Heart left ventricle (tissue), 16 donors: ENCODE measurements at regions not wholly inside any gene's neighbourhood (a gene's known extent, or its start where the extent isn't known, plus 50 kb on each side); places are given as distances from the start of the nearest gene placed in this dataset.
"Not testable (repeated sequence)": the region's sequence is repeated elsewhere in the genome, so short reads cannot be mapped to it uniquely, and the experiment has no call there.

Experiments
- ATAC-seq, 4 donors: fragments of 200-7000 bp; cut with Tn5 transposase; one replicate each; pipeline ENCODE4 v1.9.1; 2020 to 2022; ENCODE audit warnings: moderate library complexity in 4 of 4, mild to moderate bottlenecking in 3 of 4, moderate number of reproducible peaks in 1 of 4
- DNase-seq, 5 donors: peaks; one replicate each; pipeline ENCODE4 v3.0.0-alpha.2; 2020
- H3K27ac ChIP-seq, 12 donors: fragments of 200-600 bp; sonication (generic) in 4 of 12; one replicate each; pipeline versions ENCODE4 v1.5.0 to v1.8.0; 2016 to 2022; ENCODE audit warnings: mild to moderate bottlenecking in 2 of 12
- H3K27me3 ChIP-seq, 9 donors: fragments of 200-600 bp; sonication (generic) in 2 of 9; one replicate each; pipeline versions ENCODE4 v1.5.1 to v1.8.0; 2016 to 2022; ENCODE audit warnings: mild to moderate bottlenecking in 3 of 9
- H3K36me3 ChIP-seq, 9 donors: fragments of 200-600 bp; sonication (generic) in 2 of 9; one replicate each; pipeline versions ENCODE4 v1.5.0 to v1.8.0; 2018 to 2022; ENCODE audit warnings: mild to moderate bottlenecking in 2 of 9
- H3K4me1 ChIP-seq, 12 donors: fragments of 200-600 bp; sonication (generic) in 4 of 12; one replicate each; pipeline versions ENCODE4 v1.5.0 to v1.8.0; 2016 to 2022; ENCODE audit warnings: mild to moderate bottlenecking in 3 of 12
- H3K4me3 ChIP-seq, 12 donors: fragments of 200-600 bp; sonication (generic) in 4 of 12; one replicate each; pipeline versions ENCODE4 v1.5.0 to v1.8.0; 2017 to 2022; ENCODE audit warnings: mild to moderate bottlenecking in 9 of 12, moderate library complexity in 4 of 12
- H3K9me3 ChIP-seq, 12 donors: fragments of 200-600 bp; sonication (generic) in 4 of 12; one replicate each; pipeline versions ENCODE4 v1.5.0 to v1.8.0; 2016 to 2022; ENCODE audit warnings: mild to moderate bottlenecking in 1 of 12
- CTCF ChIP-seq, 12 donors: fragments of 200-600 bp; sonication (generic) in 4 of 12; IDR thresholded peaks; one replicate each; pipeline versions ENCODE4 v1.5.0 to v1.8.0; 2018 to 2022; ENCODE audit warnings: antibody characterized with exemption in 12 of 12, mild to moderate bottlenecking in 5 of 12
- POLR2A ChIP-seq, 2 donors: fragments of 450-650 bp; IDR thresholded peaks; one replicate each; pipeline ENCODE4 v1.6.1; 2017; ENCODE audit warnings: antibody characterized with exemption in 2 of 2, mild to moderate bottlenecking in 2 of 2, moderate library complexity in 2 of 2
- WGBS, 4 donors: extraction: QIAGEN DNeasy Blood & Tissue Kit in 2 of 4; methylation state at CpG; one replicate each; pipeline versions ENCODE4 v1.1.5 to v1.1.7; 2013 to 2018; 5-methylcytosine and 5-hydroxymethylcytosine counted together
- intact Hi-C, 10 donors: fragments of 100-400 bp; cut with DNase I; formaldehyde crosslinking; loops; one replicate each; pipeline versions ENCODE4 v1.11.1 to v1.14.2; 2022
- donor health status: ischemic (EF 13 %, LVEDD 7.1; RV severe dilation, severe dysfunction).
- donor health status: healthy with polysubstance abuse.
- donor health status: DM: no; HTN: yes; CAD: no.
- donor health status: DM: no; HTN: no; CAD: no.
- donor health status: ischemic (EF 25% LVEDD 6.9; RV normal size, moderate dysfunction).
- donor health status: ischemic (EF 25% LVEDD 5.7; RV mildly dilated, moderate dysfunction).
- donor health status: healthy.
- donor health status: DM: yes; HTN: yes; CAD: no.
- donor health status: ischemic (EF 35%, LVEDD 5.7; RV mildly dilated, moderate dysfunction).
- donor health status: nonischemic (EF 11% LVEDD 7.7; RV severe dilation, severe dysfunction).
- donor health status: DM: yes; HTN: yes; CAD: no.
- donor health status: PGD.
- donor health status: ischemic (EF 29% LVEDD 5.4; RV normal size, mild dysfunction).
- donor health status: nonischemic (EF 23%, LVEDD 6.1; RV moderate dilation, normal function).

DNA sequence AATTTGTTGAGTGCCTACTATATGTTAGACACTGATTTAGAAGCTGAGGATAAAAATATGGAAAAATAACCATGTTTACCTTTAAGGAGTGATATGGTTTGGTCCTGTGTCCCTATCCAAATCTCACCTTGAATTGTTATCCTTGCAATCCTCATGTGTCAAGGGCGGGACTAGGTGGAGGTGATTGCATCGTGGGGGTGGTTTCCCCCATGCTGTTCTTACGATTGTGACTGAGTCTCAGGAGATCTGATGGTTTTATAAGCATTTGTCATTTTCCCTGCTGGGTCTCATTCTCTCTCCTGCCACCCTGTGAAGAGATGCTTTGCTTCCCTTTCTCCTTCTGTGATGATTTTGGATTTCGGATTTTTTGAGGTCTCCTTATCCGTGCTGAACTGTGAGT lies 876.4 kb downstream of the DTWD2 start:
- Histone ChIP-seq H3K36me3 (no peaks in the 10 kb centered on the region), H3K4me1 (no peaks in the 10 kb centered on the region), H3K4me3 (no peak overlapping the region), H3K27me3 (no peaks in the 10 kb centered on the region), H3K27ac (no peak overlapping the region), H3K9me3 (no peaks in the 10 kb centered on the region)
- WGBS, 4 donors = 64 to 90% (median 76%) methylated on average over 5 of the region's 5 CpGs
- no peak for ATAC-seq
- DNase-seq = no peak
- no peak for TF ChIP-seq CTCF (IDR thresholded peaks at IDR 0.05)
- no peak for TF ChIP-seq POLR2A (IDR thresholded peaks at IDR 0.05)
- intact Hi-C loops = no loop called here

GRCh38 chr5:118107246-118107645 lies 881.1 kb downstream of the DTWD2 start:
- H3K4me1 ChIP-seq, H3K27ac ChIP-seq, intact Hi-C loops, H3K4me3 ChIP-seq, H3K36me3 ChIP-seq, ATAC-seq, H3K27me3 ChIP-seq, DNase-seq, H3K9me3 ChIP-seq: not testable (repeated sequence)
- WGBS, 4 donors = 43 to 76% (median 66%) methylated on average over 3 of the region's 3 CpGs

DNA sequence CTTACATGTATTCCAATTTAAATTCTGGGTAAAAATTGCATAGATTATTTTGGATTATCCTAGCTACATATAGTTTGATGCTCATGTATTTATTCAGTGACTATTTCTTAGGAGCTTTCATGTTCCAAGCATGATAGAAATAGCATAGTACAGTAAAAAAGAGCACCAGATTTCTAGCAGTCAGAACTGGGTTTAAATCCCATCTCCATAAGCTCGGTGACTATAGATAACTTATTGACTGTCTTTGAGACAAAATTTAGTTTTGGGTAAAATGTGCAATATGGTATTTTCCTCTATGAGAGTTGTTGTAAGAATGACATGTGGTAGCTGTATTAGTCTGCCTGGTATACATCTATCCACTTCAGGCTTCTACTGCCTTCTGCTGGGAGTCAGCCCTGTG lies 889.6 kb downstream of the DTWD2 start:
- DNase-seq = no peak
- intact Hi-C loops = no loop called here
- no peaks in the 10 kb centered on the region for H3K9me3 ChIP-seq
- WGBS, 4 donors = 86 to 98% (median 93%) methylated on average over 1 of the region's 1 CpG
- no peaks in the 10 kb centered on the region for H3K36me3 ChIP-seq
- no peaks in the 10 kb centered on the region for H3K27me3 ChIP-seq
- no peak overlapping the region for H3K4me3 ChIP-seq
- peaks cover 0 to 4% (median 0%) of the 10 kb centered on the region in 12 donors for H3K4me1 ChIP-seq
- H3K27ac ChIP-seq = no peak overlapping the region
- no peak for ATAC-seq
- no peak for TF ChIP-seq POLR2A (IDR thresholded peaks at IDR 0.05)
- peak in 2 of 12 donors; percentile 7 to 14 for TF ChIP-seq CTCF (IDR thresholded peaks at IDR 0.05)

GRCh38 chr5:118095115-118095514 lies 893.2 kb downstream of the DTWD2 start:
- Histone ChIP-seq H3K4me1 (peaks cover 0 to 4% (median 0%) of the 10 kb centered on the region in 12 donors), H3K27ac (no peak overlapping the region), H3K27me3 (no peaks in the 10 kb centered on the region), H3K4me3 (no peak overlapping the region), H3K36me3 (no peaks in the 10 kb centered on the region), H3K9me3 (no peaks in the 10 kb centered on the region)
- TF ChIP-seq POLR2A (IDR thresholded peaks at IDR 0.05) = no peak
- TF ChIP-seq CTCF (IDR thresholded peaks at IDR 0.05) = no peak
- WGBS, 4 donors = 36 to 52% (median 44%) methylated on average over 2 of the region's 2 CpGs
- intact Hi-C loops = no loop called here
- DNase-seq (no peak), ATAC-seq (no peak)

DNA sequence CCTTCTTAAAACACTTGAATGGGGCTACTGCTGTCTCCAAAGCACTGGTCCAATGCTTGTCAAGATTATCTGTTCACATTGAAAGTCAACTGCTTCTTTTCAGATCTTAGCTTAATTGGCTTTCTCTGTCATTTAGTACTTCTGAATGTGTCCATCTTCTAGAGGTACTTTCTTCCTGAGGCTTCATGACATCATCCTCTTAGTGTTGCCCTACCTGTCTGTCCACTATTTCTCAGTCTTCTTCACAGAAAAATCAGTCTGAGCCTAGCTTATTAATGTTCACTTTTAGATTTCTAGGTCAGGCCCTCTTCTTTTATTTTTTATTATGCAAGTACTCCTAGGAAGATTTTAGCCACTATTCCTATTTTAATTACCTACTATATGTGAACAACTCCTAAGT lies 899.9 kb downstream of the DTWD2 start:
- intact Hi-C loops = no loop called here

More for the DNA sequence above, 899.9 kb downstream of the DTWD2 start:
- no peak for ATAC-seq
- Histone ChIP-seq H3K27ac (no peak overlapping the region), H3K36me3 (no peaks in the 10 kb centered on the region), H3K9me3 (no peaks in the 10 kb centered on the region), H3K4me3 (no peak overlapping the region), H3K4me1 (no peaks in the 10 kb centered on the region), H3K27me3 (no peaks in the 10 kb centered on the region)
- no peak for DNase-seq
- TF ChIP-seq POLR2A (IDR thresholded peaks at IDR 0.05) = no peak
- TF ChIP-seq CTCF (IDR thresholded peaks at IDR 0.05) = no peak
